ENCODE measurements at regions not wholly inside any gene's neighbourhood (a gene's known extent, or its start where the extent isn't known, plus 50 kb on each side); places are given as distances from the start of the nearest gene placed in this dataset.

DNA sequence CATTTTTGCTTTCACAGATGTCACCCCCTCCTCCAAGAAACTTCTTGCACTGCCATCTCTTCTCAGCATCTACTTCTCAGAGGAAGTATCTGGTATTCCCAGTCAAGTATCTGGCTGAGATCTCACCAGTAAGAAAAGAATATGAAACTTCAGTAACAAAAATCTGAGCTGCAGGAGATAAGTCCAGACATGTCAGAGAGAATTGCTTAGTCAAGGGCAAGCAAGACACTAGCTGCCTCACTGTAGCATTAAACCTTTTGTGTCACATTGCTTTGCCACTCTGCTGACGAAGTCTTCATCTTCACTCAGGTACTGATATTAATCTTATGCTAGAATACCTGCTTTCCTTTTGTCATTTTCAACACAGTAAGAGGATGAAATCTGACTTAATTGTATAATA is 70.6 kb upstream of the ZC3H12C start:
- Mint-ChIP-seq H3K27ac (peak overlapping the region; percentile 51), H3K4me1 (peaks cover 4% of the 10 kb centered on the region), H3K4me3 (no peak overlapping the region), H3K36me3 (no peaks in the 10 kb centered on the region), H3K27me3 (ENCODE audit: insufficient read depth, low read depth) (no peaks in the 10 kb centered on the region), H3K9me3 (no peaks in the 10 kb centered on the region)
- Histone ChIP-seq H2AFZ (replicated peaks) (no peak overlapping the region), H3K4me1 (peaks cover 11% of the 10 kb centered on the region), H3K36me3 (no peaks in the 10 kb centered on the region), H3K4me2 (no peak overlapping the region), H3K27ac (no peak overlapping the region), H4K20me1 (ENCODE audit: low read depth) (no peaks in the 10 kb centered on the region), H3K4me3 (no peak overlapping the region), H3K9ac (no peak overlapping the region), H3K79me2 (ENCODE audit: low read depth) (no peaks in the 10 kb centered on the region), H3K9me3 (ENCODE audit: low read depth) (no peaks in the 10 kb centered on the region), H3F3A (ENCODE audit: low read depth) (no peaks in the 10 kb centered on the region), H3K27me3 (no peaks in the 10 kb centered on the region)
- no peak for DNase-seq (ENCODE audit: low spot score)
- TF ChIP-seq EZH2 (IDR thresholded peaks at IDR 0.05) (no peak), EZH2phosphoT487 (IDR thresholded peaks at IDR 0.05) (no peak)
- TF ChIP-seq, protein P1, sequence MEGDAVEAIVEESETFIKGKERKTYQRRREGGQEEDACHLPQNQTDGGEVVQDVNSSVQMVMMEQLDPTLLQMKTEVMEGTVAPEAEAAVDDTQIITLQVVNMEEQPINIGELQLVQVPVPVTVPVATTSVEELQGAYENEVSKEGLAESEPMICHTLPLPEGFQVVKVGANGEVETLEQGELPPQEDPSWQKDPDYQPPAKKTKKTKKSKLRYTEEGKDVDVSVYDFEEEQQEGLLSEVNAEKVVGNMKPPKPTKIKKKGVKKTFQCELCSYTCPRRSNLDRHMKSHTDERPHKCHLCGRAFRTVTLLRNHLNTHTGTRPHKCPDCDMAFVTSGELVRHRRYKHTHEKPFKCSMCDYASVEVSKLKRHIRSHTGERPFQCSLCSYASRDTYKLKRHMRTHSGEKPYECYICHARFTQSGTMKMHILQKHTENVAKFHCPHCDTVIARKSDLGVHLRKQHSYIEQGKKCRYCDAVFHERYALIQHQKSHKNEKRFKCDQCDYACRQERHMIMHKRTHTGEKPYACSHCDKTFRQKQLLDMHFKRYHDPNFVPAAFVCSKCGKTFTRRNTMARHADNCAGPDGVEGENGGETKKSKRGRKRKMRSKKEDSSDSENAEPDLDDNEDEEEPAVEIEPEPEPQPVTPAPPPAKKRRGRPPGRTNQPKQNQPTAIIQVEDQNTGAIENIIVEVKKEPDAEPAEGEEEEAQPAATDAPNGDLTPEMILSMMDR (IDR thresholded peaks at IDR 0.05): no peak

DNA sequence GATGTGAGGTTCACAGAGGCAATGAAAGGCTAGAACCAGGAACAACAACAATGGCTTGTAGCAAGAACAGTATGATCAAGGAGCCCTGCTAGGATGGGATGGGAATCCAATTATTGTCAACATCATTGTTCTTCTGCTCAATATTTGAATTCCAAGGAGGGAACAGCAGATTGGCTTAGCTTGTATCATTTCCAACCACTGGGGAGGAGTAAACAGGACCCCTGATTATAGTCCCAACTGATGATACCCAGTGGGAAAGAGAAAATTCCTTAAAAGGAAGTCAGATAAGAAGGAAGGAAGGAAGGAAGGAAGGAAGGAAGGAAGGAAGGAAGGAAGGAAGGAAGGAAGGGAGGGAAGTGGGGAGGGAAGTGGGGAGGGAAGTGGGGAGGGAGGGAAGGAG is 69.5 kb upstream of the ZC3H12C start:
- H3K4me3 Mint-ChIP-seq: no peak overlapping the region
- H4K20me1 ChIP-seq (ENCODE audit: low read depth): no peaks in the 10 kb centered on the region
- H3K9ac ChIP-seq: no peak overlapping the region
- H3K27me3 ChIP-seq: no peaks in the 10 kb centered on the region
- H2AFZ ChIP-seq (replicated peaks): no peak overlapping the region
- no peaks in the 10 kb centered on the region for H3K36me3 Mint-ChIP-seq
- H3K4me1 Mint-ChIP-seq: peaks cover 10% of the 10 kb centered on the region
- no peaks in the 10 kb centered on the region for H3K36me3 ChIP-seq
- H3K9me3 Mint-ChIP-seq: no peaks in the 10 kb centered on the region
- no peaks in the 10 kb centered on the region for H3F3A ChIP-seq (ENCODE audit: low read depth)
- H3K79me2 ChIP-seq (ENCODE audit: low read depth): no peaks in the 10 kb centered on the region
- TF ChIP-seq EZH2phosphoT487 (IDR thresholded peaks at IDR 0.05) (no peak), EZH2 (IDR thresholded peaks at IDR 0.05) (no peak)
- TF ChIP-seq, protein P1 (IDR thresholded peaks at IDR 0.05): no peak
- H3K27ac ChIP-seq: no peak overlapping the region
- no peak for DNase-seq (ENCODE audit: low spot score)
- no peak overlapping the region for H3K4me3 ChIP-seq
- H3K4me1 ChIP-seq: peaks cover 12% of the 10 kb centered on the region
- H3K27me3 Mint-ChIP-seq (ENCODE audit: insufficient read depth, low read depth): no peaks in the 10 kb centered on the region
- no peak overlapping the region for H3K27ac Mint-ChIP-seq
- no peaks in the 10 kb centered on the region for H3K9me3 ChIP-seq (ENCODE audit: low read depth)
- no peak overlapping the region for H3K4me2 ChIP-seq

DNA sequence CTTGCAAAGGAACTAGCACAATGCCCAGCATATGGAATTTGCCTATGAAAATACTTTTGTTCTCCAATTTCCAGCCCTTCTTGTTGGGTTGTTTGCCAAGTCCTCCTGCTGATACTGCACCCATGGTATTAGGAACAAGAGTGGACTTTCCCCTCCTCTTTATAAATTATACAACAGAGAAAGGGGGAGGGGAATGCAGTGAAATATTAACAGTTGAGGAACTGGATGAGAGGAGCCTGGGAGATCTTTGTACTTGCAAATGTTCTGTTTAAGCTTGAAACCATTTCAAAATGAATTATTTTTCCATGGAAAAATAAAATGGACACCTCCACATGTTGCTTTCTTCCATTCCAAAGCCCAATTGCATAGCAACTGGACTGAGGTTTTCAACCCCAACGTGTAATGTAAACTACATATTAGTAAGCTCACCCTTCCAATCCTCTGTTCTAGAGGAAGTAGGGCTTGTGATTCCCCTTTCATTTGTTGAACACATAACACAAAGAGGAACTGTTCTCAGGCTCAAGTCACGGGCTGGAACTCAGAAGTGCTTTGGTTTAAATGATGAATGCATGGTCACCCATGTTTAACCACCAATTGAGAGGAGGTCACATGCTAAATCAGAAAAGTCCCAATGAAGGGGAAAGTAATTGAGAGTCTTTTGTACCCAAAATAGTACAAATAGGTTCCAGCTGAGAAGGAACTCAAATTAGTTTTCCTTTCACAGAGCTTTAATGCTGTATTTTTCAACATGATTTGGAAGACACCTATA is 66.2 kb upstream of the ZC3H12C start:
- H3K4me3 ChIP-seq: no peak overlapping the region
- Mint-ChIP-seq H3K27me3 (ENCODE audit: insufficient read depth, low read depth) (no peaks in the 10 kb centered on the region), H3K27ac (no peak overlapping the region), H3K36me3 (no peaks in the 10 kb centered on the region), H3K4me3 (no peak overlapping the region), H3K4me1 (peaks cover 26% of the 10 kb centered on the region), H3K9me3 (no peaks in the 10 kb centered on the region)
- no peak overlapping the region for H3K27ac ChIP-seq
- H3K36me3 ChIP-seq: no peaks in the 10 kb centered on the region
- H3F3A ChIP-seq (ENCODE audit: low read depth): no peaks in the 10 kb centered on the region
- no peaks in the 10 kb centered on the region for H3K27me3 ChIP-seq
- no peaks in the 10 kb centered on the region for H3K9me3 ChIP-seq (ENCODE audit: low read depth)
- no peak for DNase-seq (ENCODE audit: low spot score)
- no peaks in the 10 kb centered on the region for H4K20me1 ChIP-seq (ENCODE audit: low read depth)
- no peak overlapping the region for H3K9ac ChIP-seq
- H3K79me2 ChIP-seq (ENCODE audit: low read depth): no peaks in the 10 kb centered on the region
- H3K4me1 ChIP-seq: peaks cover 13% of the 10 kb centered on the region
- TF ChIP-seq EZH2phosphoT487 (IDR thresholded peaks at IDR 0.05) (no peak), EZH2 (IDR thresholded peaks at IDR 0.05) (no peak)
- TF ChIP-seq, protein P1 (IDR thresholded peaks at IDR 0.05): no peak
- H3K4me2 ChIP-seq: no peak overlapping the region
- peak overlapping the region; percentile 32 for H2AFZ ChIP-seq (replicated peaks)
